Suprapubic skin (tissue), 4 donors: ENCODE measurements at regions not wholly inside any gene's neighbourhood (a gene's known extent, or its start where the extent isn't known, plus 50 kb on each side); places are given as distances from the start of the nearest gene placed in this dataset.

Experiments
- EP300 ChIP-seq: sonication (generic); formaldehyde crosslinking; IDR thresholded peaks from one replicate; pipeline ENCODE4 v1.6.1; 2017; ENCODE audit warnings: antibody characterized with exemption
- POLR2A ChIP-seq, 2 donors: fragments of 450-650 bp; IDR thresholded peaks; one replicate each; pipeline ENCODE4 v1.6.1; 2017; ENCODE audit warnings: antibody characterized with exemption in 2 of 2, mild to moderate bottlenecking in 2 of 2, moderate library complexity in 2 of 2
- POLR2AphosphoS5 ChIP-seq, 3 donors: sonication (generic); formaldehyde crosslinking; IDR thresholded peaks; one replicate each; pipeline ENCODE4 v1.6.1; 2017; ENCODE audit warnings: antibody characterized with exemption in 3 of 3
- TF ChIP-seq, protein P1 (sequence below), 2 donors: fragments of 200-600 bp in 1 of 2; fragments of 450-650 bp in 1 of 2; sonication (generic) in 1 of 2; IDR thresholded peaks; one replicate each; pipeline ENCODE4 v1.5.1; 2016 to 2019; ENCODE audit warnings: antibody characterized with exemption in 2 of 2, mild to moderate bottlenecking in 1 of 2, moderate library complexity in 1 of 2

DNA sequence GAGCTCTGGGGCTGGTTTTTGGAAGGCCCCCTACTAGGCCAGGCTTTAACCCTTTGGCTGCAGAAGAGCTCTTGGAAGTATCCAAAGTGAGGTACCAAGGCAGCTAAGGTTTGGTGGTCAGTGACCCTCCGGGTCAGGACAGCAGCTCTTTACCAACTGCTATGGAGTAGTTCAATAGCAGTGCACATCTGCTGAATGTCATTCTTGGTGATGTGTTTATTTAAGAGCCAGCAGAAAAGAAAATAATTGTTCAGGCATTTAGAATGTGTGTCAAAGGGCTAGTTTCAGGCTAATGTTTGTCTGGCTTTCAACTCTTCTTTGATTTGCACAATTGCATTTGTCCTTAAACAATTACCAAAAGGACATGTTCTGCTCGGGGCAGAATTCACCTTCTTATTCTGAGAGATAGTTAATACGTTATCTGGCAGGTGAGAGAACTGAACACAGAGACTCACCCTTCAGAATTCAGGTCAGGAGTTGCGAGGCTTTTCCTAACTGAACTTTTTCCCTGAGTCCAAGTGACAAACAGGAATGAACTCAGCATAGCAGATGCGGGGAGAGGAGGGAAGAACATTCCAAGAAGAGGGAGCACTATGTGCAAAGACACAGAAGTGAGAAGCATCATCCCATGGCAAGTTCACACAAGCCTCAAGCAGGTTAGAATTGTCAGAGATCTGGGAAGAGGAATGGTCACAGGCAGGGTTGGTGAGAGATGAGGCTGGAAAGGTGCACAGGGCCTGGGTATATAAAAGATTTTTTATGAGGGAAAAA, 556.7 kb upstream of the TLE4 start:
- no peak for TF ChIP-seq EP300
- TF ChIP-seq, protein P1, sequence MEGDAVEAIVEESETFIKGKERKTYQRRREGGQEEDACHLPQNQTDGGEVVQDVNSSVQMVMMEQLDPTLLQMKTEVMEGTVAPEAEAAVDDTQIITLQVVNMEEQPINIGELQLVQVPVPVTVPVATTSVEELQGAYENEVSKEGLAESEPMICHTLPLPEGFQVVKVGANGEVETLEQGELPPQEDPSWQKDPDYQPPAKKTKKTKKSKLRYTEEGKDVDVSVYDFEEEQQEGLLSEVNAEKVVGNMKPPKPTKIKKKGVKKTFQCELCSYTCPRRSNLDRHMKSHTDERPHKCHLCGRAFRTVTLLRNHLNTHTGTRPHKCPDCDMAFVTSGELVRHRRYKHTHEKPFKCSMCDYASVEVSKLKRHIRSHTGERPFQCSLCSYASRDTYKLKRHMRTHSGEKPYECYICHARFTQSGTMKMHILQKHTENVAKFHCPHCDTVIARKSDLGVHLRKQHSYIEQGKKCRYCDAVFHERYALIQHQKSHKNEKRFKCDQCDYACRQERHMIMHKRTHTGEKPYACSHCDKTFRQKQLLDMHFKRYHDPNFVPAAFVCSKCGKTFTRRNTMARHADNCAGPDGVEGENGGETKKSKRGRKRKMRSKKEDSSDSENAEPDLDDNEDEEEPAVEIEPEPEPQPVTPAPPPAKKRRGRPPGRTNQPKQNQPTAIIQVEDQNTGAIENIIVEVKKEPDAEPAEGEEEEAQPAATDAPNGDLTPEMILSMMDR (IDR thresholded peaks at IDR 0.05): no peak
- TF ChIP-seq POLR2A (IDR thresholded peaks at IDR 0.05): no peak
- no peak for TF ChIP-seq POLR2AphosphoS5 (IDR thresholded peaks at IDR 0.05)
